Peyer's patch (tissue), 4 donors: ENCODE measurements at regions not wholly inside any gene's neighbourhood (a gene's known extent, or its start where the extent isn't known, plus 50 kb on each side); places are given as distances from the start of the nearest gene placed in this dataset.

ENCODE experiments used
- CTCF ChIP-seq, 6 experiments: fragments of 450-650 bp in 4 of 6; fragments of 200-600 bp in 2 of 6; sonication (generic) in 1 of 6; IDR thresholded peaks; one replicate each; pipeline ENCODE4 v1.5.1; 2017 to 2019; ENCODE audit warnings: antibody characterized with exemption in 6 of 6, mild to moderate bottlenecking in 3 of 6, moderate library complexity in 1 of 6
- POLR2A ChIP-seq, 2 donors: fragments of 450-650 bp; IDR thresholded peaks; one replicate each; pipeline ENCODE4 v1.5.1; 2017; ENCODE audit warnings: antibody characterized with exemption in 2 of 2, mild to moderate bottlenecking in 2 of 2, moderate library complexity in 2 of 2

DNA sequence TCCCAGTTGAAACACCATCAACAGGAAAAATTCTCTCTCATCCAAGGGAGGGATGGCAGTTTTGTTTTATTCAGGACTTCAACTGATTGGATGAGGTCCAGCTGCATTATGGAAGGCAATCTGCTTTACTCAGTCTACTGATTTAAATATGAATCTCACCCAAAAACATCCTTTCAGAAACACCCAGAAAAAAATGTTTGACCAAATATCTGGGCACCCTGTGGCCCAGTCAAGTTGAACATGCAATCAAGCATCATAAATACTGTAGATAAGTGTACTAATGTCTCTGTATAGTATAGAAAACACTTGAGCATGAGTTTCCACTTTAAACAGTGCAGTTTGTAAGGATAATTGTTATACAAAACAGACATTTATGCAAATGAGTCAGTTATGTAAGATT, 753.2 kb downstream of the ARAP2 start:
- TF ChIP-seq CTCF (IDR thresholded peaks at IDR 0.05) (no peak), POLR2A (IDR thresholded peaks at IDR 0.05) (no peak)
